Endothelial cell of umbilical vein (primary cell): ENCODE measurements at regions not wholly inside any gene's neighbourhood (a gene's known extent, or its start where the extent isn't known, plus 50 kb on each side); places are given as distances from the start of the nearest gene placed in this dataset.

Experiments
- EZH2 ChIP-seq: IDR thresholded peaks from 2 replicates; pipeline ENCODE4 v1.6.1; 2012; ENCODE audit warnings: borderline replicate concordance, low read depth, mild to moderate bottlenecking, moderate library complexity, low read length, inconsistent platforms; ENCODE audit not compliant: severe bottlenecking
- GATA2 ChIP-seq: IDR thresholded peaks from 2 replicates; pipeline ENCODE4 v1.7.0; 2011; ENCODE audit warnings: low read depth, mild to moderate bottlenecking, moderate library complexity, mixed read lengths, low read length; ENCODE audit not compliant: insufficient read length, insufficient read depth
- JUN ChIP-seq: IDR thresholded peaks from 2 replicates; pipeline ENCODE4 v1.6.1; 2011; ENCODE audit warnings: borderline replicate concordance, low read depth; ENCODE audit not compliant: insufficient read length, insufficient read depth
- POLR2A ChIP-seq: IDR thresholded peaks from 2 replicates; pipeline ENCODE4 v1.6.1; 2012; ENCODE audit warnings: low read depth, mild to moderate bottlenecking, control low read depth, low read length
- POLR2AphosphoS5 ChIP-seq: IDR thresholded peaks from 2 replicates; pipeline ENCODE4 v1.6.1; 2012; ENCODE audit warnings: low read depth, mild to moderate bottlenecking, control low read depth, low read length, moderate library complexity; ENCODE audit not compliant: insufficient read depth
- TF ChIP-seq, protein P1 (sequence below), 2 donors: IDR thresholded peaks; 1 replicate in 1 of 2; 2 replicates in 1 of 2; pipeline ENCODE4 v1.5.1; 2011; ENCODE audit warnings: low read length in 2 of 2, mild to moderate bottlenecking in 2 of 2, moderate library complexity in 2 of 2, control low read depth in 1 of 2, inconsistent platforms in 1 of 2, low read depth in 1 of 2; ENCODE audit not compliant: insufficient read depth in 1 of 2; ENCODE audit errors: extremely low read depth in 1 of 2
- TF ChIP-seq, protein P2 (sequence below): IDR thresholded peaks from 2 replicates; pipeline ENCODE4 v1.6.1; 2011; ENCODE audit not compliant: insufficient read depth, insufficient read length

DNA sequence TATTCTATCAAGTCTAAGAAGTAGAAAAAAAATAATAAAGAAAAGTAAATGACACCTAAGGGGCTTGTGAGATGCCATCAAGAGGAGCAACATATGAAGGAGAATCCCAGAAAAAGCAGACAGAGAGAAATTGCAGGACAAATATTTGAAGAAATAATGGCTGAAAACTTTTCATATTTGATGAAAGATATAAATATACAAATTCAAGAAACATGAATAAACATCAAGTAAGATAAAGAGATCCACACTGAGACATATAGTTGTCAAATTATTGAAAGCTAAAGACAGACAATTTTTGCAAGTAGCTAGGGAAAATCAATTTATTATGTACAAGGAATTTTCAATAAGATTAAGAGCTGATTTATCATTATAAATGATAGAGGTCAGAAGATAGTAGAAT lies 558.0 kb downstream of the ZWINT start:
- TF ChIP-seq, protein P1, sequence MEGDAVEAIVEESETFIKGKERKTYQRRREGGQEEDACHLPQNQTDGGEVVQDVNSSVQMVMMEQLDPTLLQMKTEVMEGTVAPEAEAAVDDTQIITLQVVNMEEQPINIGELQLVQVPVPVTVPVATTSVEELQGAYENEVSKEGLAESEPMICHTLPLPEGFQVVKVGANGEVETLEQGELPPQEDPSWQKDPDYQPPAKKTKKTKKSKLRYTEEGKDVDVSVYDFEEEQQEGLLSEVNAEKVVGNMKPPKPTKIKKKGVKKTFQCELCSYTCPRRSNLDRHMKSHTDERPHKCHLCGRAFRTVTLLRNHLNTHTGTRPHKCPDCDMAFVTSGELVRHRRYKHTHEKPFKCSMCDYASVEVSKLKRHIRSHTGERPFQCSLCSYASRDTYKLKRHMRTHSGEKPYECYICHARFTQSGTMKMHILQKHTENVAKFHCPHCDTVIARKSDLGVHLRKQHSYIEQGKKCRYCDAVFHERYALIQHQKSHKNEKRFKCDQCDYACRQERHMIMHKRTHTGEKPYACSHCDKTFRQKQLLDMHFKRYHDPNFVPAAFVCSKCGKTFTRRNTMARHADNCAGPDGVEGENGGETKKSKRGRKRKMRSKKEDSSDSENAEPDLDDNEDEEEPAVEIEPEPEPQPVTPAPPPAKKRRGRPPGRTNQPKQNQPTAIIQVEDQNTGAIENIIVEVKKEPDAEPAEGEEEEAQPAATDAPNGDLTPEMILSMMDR (IDR thresholded peaks at IDR 0.05; ENCODE audit: extremely low read depth in 1 of 2, insufficient read depth in 1 of 2, low read depth in 1 of 2, low read length in 2 of 2), result no peak
- TF ChIP-seq, protein P2, sequence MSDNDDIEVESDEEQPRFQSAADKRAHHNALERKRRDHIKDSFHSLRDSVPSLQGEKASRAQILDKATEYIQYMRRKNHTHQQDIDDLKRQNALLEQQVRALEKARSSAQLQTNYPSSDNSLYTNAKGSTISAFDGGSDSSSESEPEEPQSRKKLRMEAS, result no peak
- TF ChIP-seq GATA2 (no peak), POLR2A (no peak), POLR2AphosphoS5 (no peak), EZH2 (no peak), JUN (no peak)
